Neural crest cell (in vitro differentiated cells): ENCODE measurements at regions not wholly inside any gene's neighbourhood (a gene's known extent, or its start where the extent isn't known, plus 50 kb on each side); places are given as distances from the start of the nearest gene placed in this dataset.

ENCODE experiments used
- DNase-seq: peaks from one replicate; pipeline ENCODE4 v3.0.0; 2021; ENCODE audit warnings: low read depth, mixed read lengths, low spot score
- H3K27ac Mint-ChIP-seq: one replicate; pipeline ENCODE4 v1.8.0; 2021; ENCODE audit warnings: mild to moderate bottlenecking, mixed read lengths; ENCODE audit not compliant: unreplicated experiment
- H3K27me3 Mint-ChIP-seq: 2 replicates; pipeline ENCODE4 v1.8.0; 2021; ENCODE audit warnings: low read depth, mild to moderate bottlenecking, mixed read lengths
- H3K36me3 Mint-ChIP-seq: 2 replicates; pipeline ENCODE4 v1.8.0; 2021; ENCODE audit warnings: low read depth, mild to moderate bottlenecking, mixed read lengths
- H3K4me1 Mint-ChIP-seq: 2 replicates; pipeline ENCODE4 v1.8.0; 2021; ENCODE audit warnings: mixed read lengths
- H3K4me3 Mint-ChIP-seq: one replicate; pipeline ENCODE4 v1.8.0; 2021; ENCODE audit warnings: mild to moderate bottlenecking, mixed read lengths
- H3K9me3 Mint-ChIP-seq: 2 replicates; pipeline ENCODE4 v1.8.0; 2021; ENCODE audit warnings: mixed read lengths
- TF ChIP-seq, protein P1 (sequence below): fragments of 200-600 bp; sonication (generic); conservative IDR thresholded peaks from 2 replicates; pipeline ENCODE4 v1.5.0; 2021; ENCODE audit warnings: antibody characterized with exemption, mild to moderate bottlenecking

DNA sequence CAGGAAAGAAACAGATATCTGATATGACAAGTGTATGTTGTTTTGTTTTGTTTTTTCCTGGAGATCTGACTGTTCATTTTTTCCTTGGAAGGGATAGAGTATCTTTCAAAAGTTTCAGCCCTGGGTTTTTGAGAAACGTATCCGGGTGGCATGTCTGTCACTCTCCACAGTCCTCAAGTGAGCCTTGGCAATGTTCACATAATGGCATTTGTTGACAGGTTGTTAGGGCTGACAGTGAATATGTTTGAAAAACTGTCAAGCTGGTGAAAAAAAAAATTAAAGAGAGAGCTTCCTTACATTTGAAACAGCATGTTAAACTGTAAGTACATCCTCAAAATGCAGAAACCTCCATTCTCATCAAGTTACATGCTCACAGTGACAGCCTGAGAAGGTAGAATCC lies 113.0 kb upstream of the DYNLRB2 start:
- no peak overlapping the region for H3K4me3 Mint-ChIP-seq
- TF ChIP-seq, protein P1, sequence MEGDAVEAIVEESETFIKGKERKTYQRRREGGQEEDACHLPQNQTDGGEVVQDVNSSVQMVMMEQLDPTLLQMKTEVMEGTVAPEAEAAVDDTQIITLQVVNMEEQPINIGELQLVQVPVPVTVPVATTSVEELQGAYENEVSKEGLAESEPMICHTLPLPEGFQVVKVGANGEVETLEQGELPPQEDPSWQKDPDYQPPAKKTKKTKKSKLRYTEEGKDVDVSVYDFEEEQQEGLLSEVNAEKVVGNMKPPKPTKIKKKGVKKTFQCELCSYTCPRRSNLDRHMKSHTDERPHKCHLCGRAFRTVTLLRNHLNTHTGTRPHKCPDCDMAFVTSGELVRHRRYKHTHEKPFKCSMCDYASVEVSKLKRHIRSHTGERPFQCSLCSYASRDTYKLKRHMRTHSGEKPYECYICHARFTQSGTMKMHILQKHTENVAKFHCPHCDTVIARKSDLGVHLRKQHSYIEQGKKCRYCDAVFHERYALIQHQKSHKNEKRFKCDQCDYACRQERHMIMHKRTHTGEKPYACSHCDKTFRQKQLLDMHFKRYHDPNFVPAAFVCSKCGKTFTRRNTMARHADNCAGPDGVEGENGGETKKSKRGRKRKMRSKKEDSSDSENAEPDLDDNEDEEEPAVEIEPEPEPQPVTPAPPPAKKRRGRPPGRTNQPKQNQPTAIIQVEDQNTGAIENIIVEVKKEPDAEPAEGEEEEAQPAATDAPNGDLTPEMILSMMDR: no peak
- DNase-seq: no peak
- H3K9me3 Mint-ChIP-seq: no peaks in the 10 kb centered on the region
- H3K27me3 Mint-ChIP-seq: peaks cover 13% of the 10 kb centered on the region
- H3K36me3 Mint-ChIP-seq: no peaks in the 10 kb centered on the region
- H3K27ac Mint-ChIP-seq: no peak overlapping the region
- no peaks in the 10 kb centered on the region for H3K4me1 Mint-ChIP-seq

DNA sequence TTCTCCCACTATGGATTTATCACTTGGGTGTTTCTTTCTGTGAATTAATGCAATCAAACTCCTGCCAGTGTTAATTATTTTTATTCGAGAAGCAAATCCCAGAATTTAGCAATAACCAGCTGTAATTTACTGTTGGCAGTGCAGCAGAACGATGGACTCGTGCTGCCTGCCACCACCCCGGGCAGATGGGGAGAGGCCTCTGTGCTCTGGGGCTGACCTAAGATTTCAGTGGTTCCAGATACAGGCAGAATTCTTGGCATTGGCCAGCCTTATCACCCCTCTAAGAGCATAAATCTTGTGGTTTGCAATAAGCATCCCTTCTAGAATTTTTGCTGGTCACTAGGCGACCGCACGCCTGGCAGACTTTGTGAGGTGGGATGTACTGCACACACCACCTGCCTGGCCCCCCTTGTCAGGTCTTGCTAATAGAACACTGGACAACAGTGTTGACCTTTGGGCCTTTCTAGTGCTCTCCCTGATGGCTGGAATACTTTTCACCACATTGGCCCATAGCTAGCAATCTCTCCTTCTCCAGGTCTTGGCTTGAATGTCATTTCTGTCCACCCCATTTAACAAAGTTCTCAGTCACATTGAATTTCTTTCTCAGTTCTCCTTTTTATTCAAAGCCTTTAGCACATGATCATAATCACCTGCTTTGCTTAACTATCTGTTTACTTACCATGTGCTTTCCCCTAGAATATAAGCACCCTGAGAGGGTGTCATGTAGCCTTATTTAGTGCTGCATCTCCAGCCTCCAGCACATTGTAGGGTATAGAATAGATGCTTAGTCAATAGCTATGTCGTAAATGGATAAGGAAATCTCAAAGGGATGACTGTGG lies 122.1 kb upstream of the DYNLRB2 start:
- Mint-ChIP-seq H3K27me3 (peaks cover 23% of the 10 kb centered on the region), H3K4me1 (no peaks in the 10 kb centered on the region), H3K9me3 (no peaks in the 10 kb centered on the region), H3K4me3 (no peak overlapping the region), H3K27ac (no peak overlapping the region), H3K36me3 (no peaks in the 10 kb centered on the region)
- DNase-seq: no peak
- TF ChIP-seq, protein P1: no peak

DNA sequence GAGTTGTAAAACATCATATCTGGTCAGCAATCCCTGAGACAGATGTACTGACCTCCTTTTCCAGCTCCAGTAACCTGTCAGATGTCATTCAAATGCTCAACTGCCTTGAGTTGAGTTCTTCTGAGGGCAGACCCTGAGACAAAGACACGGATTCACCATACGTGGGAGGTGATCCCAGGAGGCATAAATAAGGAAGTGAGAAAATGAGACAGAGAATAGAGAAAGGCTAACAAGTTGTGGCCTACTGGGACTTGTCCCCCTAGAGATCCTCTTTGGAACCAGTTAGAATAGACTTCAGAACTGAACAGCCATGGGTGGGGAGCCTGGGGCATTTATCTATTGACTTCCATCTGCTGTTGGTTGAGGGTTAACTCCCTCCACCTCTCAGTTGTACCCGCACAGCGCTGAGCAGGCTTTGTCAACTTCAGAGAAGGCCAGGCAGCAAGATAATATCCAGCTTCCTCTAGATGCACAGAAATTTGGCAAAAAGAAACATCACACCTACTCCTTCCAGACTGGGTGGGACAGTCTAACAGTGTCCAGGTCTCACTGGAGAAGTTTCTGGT lies 123.0 kb upstream of the DYNLRB2 start:
- TF ChIP-seq, protein P1: no peak

DNA sequence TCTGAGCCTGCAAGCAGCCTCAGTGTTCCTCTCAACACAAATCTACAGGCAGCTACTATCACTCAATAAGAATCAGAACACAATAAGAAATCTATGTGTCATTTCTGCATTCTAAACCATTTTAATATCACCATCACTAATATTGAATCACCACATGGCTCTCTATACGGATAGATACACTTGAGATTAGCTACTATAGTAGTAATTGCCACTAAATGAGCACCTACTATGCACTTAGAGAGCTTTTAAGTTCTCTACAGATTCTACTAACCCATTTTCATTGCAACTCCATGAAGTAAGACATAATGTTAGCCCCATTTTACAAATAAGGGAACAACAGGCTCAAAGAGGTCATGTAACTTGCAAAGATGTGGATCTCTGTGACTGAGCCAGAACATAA lies 132.8 kb upstream of the DYNLRB2 start:
- H3K9me3 Mint-ChIP-seq: peaks cover 9% of the 10 kb centered on the region
- H3K36me3 Mint-ChIP-seq: no peaks in the 10 kb centered on the region
- DNase-seq: no peak
- TF ChIP-seq, protein P1: no peak
- H3K4me3 Mint-ChIP-seq: no peak overlapping the region
- no peak overlapping the region for H3K27ac Mint-ChIP-seq
- peaks cover 7% of the 10 kb centered on the region for H3K27me3 Mint-ChIP-seq
- H3K4me1 Mint-ChIP-seq: peaks cover 15% of the 10 kb centered on the region

More for the DNA sequence above, 123.0 kb upstream of the DYNLRB2 start:
- Mint-ChIP-seq H3K4me1 (no peaks in the 10 kb centered on the region), H3K27me3 (peaks cover 26% of the 10 kb centered on the region), H3K9me3 (no peaks in the 10 kb centered on the region), H3K27ac (no peak overlapping the region), H3K4me3 (no peak overlapping the region), H3K36me3 (no peaks in the 10 kb centered on the region)
- DNase-seq: no peak

DNA sequence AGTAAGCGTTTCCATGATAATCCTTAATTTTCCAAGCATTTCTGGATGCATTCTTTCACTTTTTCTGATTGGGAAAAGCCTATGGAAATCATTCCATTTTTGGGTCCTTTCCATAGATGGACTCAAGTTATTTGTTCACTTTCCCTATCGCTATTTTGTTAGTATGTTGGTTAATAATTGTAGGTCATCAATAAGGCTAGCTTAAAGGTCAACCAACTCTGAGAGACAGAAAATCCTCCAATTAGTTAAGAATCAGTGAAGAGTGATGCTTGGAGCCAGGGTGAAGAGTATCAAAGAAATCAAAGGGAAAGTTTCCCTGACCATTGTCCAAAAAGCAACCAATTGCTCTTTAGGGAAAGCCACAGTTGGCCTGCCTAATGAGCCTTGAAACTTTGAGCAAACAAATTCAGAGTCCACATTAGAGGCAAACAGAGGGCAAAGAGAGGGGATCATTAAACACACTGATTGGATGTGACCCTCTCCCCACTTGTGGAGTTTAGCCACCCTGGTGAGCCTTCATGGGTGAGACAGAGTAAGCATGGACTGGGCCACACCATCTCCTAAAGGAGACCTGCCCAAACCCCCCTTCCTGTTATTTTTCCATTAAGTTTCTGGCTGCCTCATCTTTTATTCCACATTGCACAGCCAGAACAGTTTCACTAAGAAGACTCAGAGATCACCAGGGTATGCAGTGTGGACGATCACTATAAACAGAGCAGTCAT lies 133.4 kb upstream of the DYNLRB2 start:
- TF ChIP-seq, protein P1: no peak
- Mint-ChIP-seq H3K9me3 (peaks cover 9% of the 10 kb centered on the region), H3K27ac (no peak overlapping the region), H3K4me1 (peaks cover 15% of the 10 kb centered on the region), H3K27me3 (peaks cover 5% of the 10 kb centered on the region), H3K36me3 (no peaks in the 10 kb centered on the region), H3K4me3 (no peak overlapping the region)
- DNase-seq: no peak
